ENCODE measurements at regions not wholly inside any gene's neighbourhood (a gene's known extent, or its start where the extent isn't known, plus 50 kb on each side); places are given as distances from the start of the nearest gene placed in this dataset.

- no peak for DNase-seq
- 91 to 95% methylated on average over 2 of the region's 2 CpGs for WGBS, 2 donors
Observed at GRCh38 chr2:12102679-12103078, 356.2 kb downstream of the LPIN1 start.

GRCh38 chr2:12105180-12105579 lies 358.7 kb downstream of the LPIN1 start:
- no peaks in the 10 kb centered on the region for H3K9me3 ChIP-seq
- H3K4me3 ChIP-seq: no peak overlapping the region
- no peaks in the 10 kb centered on the region for H3K27me3 ChIP-seq
- intact Hi-C loops (cut with DNase I): no loop called here
- peaks cover 0 to 22% (median 15%) of the 10 kb centered on the region in 4 donors for H3K4me1 ChIP-seq
- H3K27ac ChIP-seq: no peak overlapping the region
- 87 to 88% methylated on average over 10 of the region's 10 CpGs for WGBS, 2 donors
- H3K36me3 ChIP-seq: no peaks in the 10 kb centered on the region
- DNase-seq: no peak
- no peak for TF ChIP-seq POLR2AphosphoS5 (IDR thresholded peaks at IDR 0.05)
- no peak for TF ChIP-seq POLR2A (IDR thresholded peaks at IDR 0.05)
- TF ChIP-seq CTCF (IDR thresholded peaks at IDR 0.05): no peak
- no peak for TF ChIP-seq EP300 (IDR thresholded peaks at IDR 0.05)

More at GRCh38 chr2:12102679-12103078, 356.2 kb downstream of the LPIN1 start:
- no peaks in the 10 kb centered on the region for H3K36me3 ChIP-seq
- H3K4me1 ChIP-seq: peaks cover 0 to 5% (median under 1%) of the 10 kb centered on the region in 4 donors
- intact Hi-C loops (cut with DNase I): no loop called here
- H3K27ac ChIP-seq: no peak overlapping the region
- no peak overlapping the region for H3K4me3 ChIP-seq
- H3K9me3 ChIP-seq: no peaks in the 10 kb centered on the region
- H3K27me3 ChIP-seq: no peaks in the 10 kb centered on the region
- TF ChIP-seq CTCF (IDR thresholded peaks at IDR 0.05): no peak
- no peak for TF ChIP-seq POLR2AphosphoS5 (IDR thresholded peaks at IDR 0.05)
- no peak for TF ChIP-seq EP300 (IDR thresholded peaks at IDR 0.05)
- TF ChIP-seq POLR2A (IDR thresholded peaks at IDR 0.05): no peak

- Histone ChIP-seq H3K4me1 (peaks cover 0 to 26% (median 17%) of the 10 kb centered on the region in 4 donors), H3K27me3 (no peaks in the 10 kb centered on the region), H3K36me3 (no peaks in the 10 kb centered on the region), H3K27ac (no peak overlapping the region), H3K4me3 (no peak overlapping the region), H3K9me3 (no peaks in the 10 kb centered on the region)
- 74 to 76% methylated on average over 11 of the region's 11 CpGs for WGBS, 2 donors
- DNase-seq: peak; percentile 87
- TF ChIP-seq POLR2A (IDR thresholded peaks at IDR 0.05) (no peak), CTCF (IDR thresholded peaks at IDR 0.05) (no peak), EP300 (IDR thresholded peaks at IDR 0.05) (no peak), POLR2AphosphoS5 (IDR thresholded peaks at IDR 0.05) (no peak)
- intact Hi-C loops (cut with DNase I): no loop called here
Observed at GRCh38 chr2:12106440-12107080, 360.1 kb downstream of the LPIN1 start.

- Histone ChIP-seq H3K36me3 (no peaks in the 10 kb centered on the region), H3K9me3 (no peaks in the 10 kb centered on the region), H3K27ac (no peak overlapping the region), H3K27me3 (no peaks in the 10 kb centered on the region), H3K4me3 (no peak overlapping the region), H3K4me1 (peaks cover 0 to 26% (median 17%) of the 10 kb centered on the region in 4 donors)
- TF ChIP-seq EP300 (IDR thresholded peaks at IDR 0.05) (no peak), POLR2AphosphoS5 (IDR thresholded peaks at IDR 0.05) (no peak)
- intact Hi-C loops (cut with DNase I): no loop called here
- WGBS, 2 donors: 55 to 76% methylated on average over 4 of the region's 4 CpGs
- DNase-seq: no peak
Observed at GRCh38 chr2:12107321-12107720, 360.9 kb downstream of the LPIN1 start.

GRCh38 chr2:12107939-12108338 lies 361.5 kb downstream of the LPIN1 start:
- 48 to 67% methylated on average over 5 of the region's 5 CpGs for WGBS, 2 donors

More at GRCh38 chr2:12107939-12108338, 361.5 kb downstream of the LPIN1 start:
- Histone ChIP-seq H3K27me3 (no peaks in the 10 kb centered on the region), H3K27ac (no peak overlapping the region), H3K36me3 (no peaks in the 10 kb centered on the region), H3K4me3 (no peak overlapping the region), H3K4me1 (peaks cover 0 to 26% (median 17%) of the 10 kb centered on the region in 4 donors), H3K9me3 (no peaks in the 10 kb centered on the region)
- intact Hi-C loops (cut with DNase I): no loop called here
- TF ChIP-seq CTCF (IDR thresholded peaks at IDR 0.05) (no peak), POLR2AphosphoS5 (IDR thresholded peaks at IDR 0.05) (no peak), POLR2A (IDR thresholded peaks at IDR 0.05) (no peak), EP300 (IDR thresholded peaks at IDR 0.05) (no peak)
- DNase-seq: no peak
